Activated naive CD4-positive, alpha-beta T cell treated with anti-CD3 and anti-CD28 coated beads, Interleukin-2, amount 50 U/mL, for 24 hours (primary cell): ENCODE measurements at regions not wholly inside any gene's neighbourhood (a gene's known extent, or its start where the extent isn't known, plus 50 kb on each side); places are given as distances from the start of the nearest gene placed in this dataset.

ENCODE experiments used
- H3K27ac Mint-ChIP-seq: one replicate; pipeline ENCODE4 v1.8.0; 2021; ENCODE audit warnings: mild to moderate bottlenecking, mixed read lengths
- H3K27me3 Mint-ChIP-seq: one replicate; pipeline ENCODE4 v1.8.0; 2021; ENCODE audit warnings: mixed read lengths
- H3K36me3 Mint-ChIP-seq: one replicate; pipeline ENCODE4 v1.8.0; 2021; ENCODE audit warnings: mixed read lengths
- H3K4me1 Mint-ChIP-seq: one replicate; pipeline ENCODE4 v1.8.0; 2021; ENCODE audit warnings: mixed read lengths
- H3K4me3 Mint-ChIP-seq: one replicate; pipeline ENCODE4 v1.8.0; 2021; ENCODE audit warnings: mild to moderate bottlenecking, mixed read lengths
- H3K9me3 Mint-ChIP-seq: one replicate; pipeline ENCODE4 v1.8.0; 2021; ENCODE audit warnings: mixed read lengths

DNA sequence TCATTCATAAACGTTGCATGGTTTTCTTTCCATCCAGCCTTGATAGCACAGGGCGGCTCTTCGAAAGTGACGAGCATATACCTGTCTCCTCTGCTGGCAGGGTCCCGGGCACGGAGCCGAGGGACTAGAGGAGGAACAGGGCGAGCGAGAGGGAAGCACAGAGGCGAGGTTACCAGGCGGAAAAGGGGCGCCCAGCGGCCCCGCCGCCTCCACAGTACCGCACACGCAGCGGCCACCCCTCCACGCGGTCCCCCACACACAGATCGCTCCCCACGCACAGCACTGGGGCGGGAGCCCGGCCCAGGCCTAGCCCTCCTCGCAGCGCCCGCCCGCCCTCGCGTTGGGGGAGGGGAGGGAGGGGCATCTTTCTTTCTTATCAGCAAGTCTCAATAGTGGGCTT, 296.6 kb upstream of the DAB2 start:
- Mint-ChIP-seq H3K27ac (no peak overlapping the region), H3K4me1 (no peaks in the 10 kb centered on the region), H3K4me3 (no peak overlapping the region), H3K9me3 (no peaks in the 10 kb centered on the region), H3K27me3 (peaks cover 1% of the 10 kb centered on the region), H3K36me3 (no peaks in the 10 kb centered on the region)

DNA sequence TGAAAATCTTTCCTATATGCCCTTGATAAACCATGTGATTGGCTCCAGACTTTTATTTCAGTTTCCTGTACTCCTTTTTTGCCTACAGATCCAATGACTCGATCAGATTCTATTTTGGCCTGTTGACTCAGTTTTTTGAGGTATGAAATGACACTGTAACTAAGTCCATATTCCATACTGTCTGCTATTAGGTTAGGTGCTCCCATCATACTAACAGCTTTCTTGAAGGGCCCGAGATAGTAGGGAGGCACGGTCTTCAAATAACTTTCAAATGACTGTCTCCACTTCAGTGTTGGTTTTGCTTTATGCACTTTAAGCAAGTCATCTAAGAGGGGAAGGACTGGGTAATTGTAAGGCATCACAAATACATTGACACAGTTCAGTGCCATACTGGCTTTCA, 295.4 kb upstream of the DAB2 start:
- Mint-ChIP-seq H3K27me3 (peaks cover 1% of the 10 kb centered on the region), H3K36me3 (no peaks in the 10 kb centered on the region)

DNA sequence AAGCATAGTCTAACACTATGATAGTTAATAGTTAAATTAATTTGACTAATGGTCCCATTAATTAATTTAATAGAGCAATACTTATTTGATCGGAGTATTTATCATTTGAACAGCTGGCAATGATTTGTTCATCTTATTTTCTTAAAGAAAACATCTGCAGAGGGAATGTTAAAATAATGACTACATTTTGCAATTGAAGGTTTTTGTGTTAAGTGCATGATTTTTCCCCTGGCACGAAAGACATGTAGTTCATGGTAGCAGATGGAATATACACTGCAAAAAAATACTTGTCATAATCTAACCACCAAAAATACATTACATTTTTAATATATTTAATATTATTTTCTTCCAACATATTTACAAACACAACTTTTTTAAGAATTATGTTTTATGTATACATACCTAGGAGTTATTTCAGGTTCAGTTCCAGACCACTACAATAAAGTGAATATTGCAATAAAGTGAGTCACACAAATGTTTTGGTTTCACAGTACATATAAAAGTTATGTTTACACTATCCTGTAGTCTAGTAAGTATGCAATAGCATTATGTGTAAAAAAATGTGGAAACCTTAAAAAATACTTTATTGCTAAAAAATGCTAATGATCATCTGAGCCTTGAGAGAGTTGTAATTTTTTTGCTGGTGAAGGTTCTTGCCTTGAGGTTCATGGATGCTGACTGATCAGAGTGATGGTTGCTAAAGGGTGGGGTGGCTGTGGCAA, 292.6 kb upstream of the DAB2 start:
- no peaks in the 10 kb centered on the region for H3K4me1 Mint-ChIP-seq
- H3K27ac Mint-ChIP-seq: no peak overlapping the region
- no peak overlapping the region for H3K4me3 Mint-ChIP-seq
- H3K27me3 Mint-ChIP-seq: peaks cover 1% of the 10 kb centered on the region
- H3K36me3 Mint-ChIP-seq: no peaks in the 10 kb centered on the region
- no peaks in the 10 kb centered on the region for H3K9me3 Mint-ChIP-seq

More for the DNA sequence above, 295.4 kb upstream of the DAB2 start:
- no peak overlapping the region for H3K27ac Mint-ChIP-seq
- H3K4me3 Mint-ChIP-seq: no peak overlapping the region
- H3K4me1 Mint-ChIP-seq: no peaks in the 10 kb centered on the region
- H3K9me3 Mint-ChIP-seq: no peaks in the 10 kb centered on the region

GRCh38 chr5:39716532-39717028, 291.8 kb upstream of the DAB2 start:
- Mint-ChIP-seq H3K27ac (no peak overlapping the region), H3K36me3 (no peaks in the 10 kb centered on the region), H3K27me3 (peaks cover 1% of the 10 kb centered on the region), H3K4me1 (no peaks in the 10 kb centered on the region), H3K9me3 (no peaks in the 10 kb centered on the region), H3K4me3 (no peak overlapping the region)

DNA sequence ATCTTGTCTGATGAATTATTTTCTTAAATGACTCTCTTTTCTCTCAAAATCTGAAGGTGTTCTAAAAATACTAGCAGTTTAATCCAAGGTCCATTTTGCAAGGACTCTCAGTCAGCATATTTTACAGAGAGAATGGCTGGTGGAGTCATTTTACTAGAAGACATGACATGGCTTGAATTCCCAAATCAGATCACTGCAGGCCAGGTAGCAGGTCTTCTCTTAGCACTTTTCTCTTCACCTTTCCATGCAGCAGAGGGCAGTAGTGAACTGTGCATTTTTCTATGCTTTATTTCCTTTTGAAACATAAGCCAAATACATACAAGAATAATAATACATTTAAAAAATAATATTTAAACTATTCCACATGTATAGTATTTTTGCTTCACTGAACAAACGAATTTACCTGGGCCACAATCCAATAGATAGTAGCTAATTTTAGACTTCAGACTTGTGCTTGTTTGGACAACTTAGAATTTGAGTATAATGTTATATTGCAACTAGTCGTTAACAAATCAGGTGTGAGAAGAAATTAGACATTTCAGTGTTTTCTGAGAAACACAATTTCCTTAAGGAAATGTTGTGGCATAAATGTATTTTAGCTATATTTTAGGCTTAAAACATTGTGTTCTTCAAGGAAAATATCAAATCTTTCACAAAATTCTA, 289.4 kb upstream of the DAB2 start:
- Mint-ChIP-seq H3K9me3 (no peaks in the 10 kb centered on the region), H3K36me3 (no peaks in the 10 kb centered on the region), H3K4me1 (no peaks in the 10 kb centered on the region), H3K27ac (no peak overlapping the region), H3K4me3 (no peak overlapping the region), H3K27me3 (peaks cover 2% of the 10 kb centered on the region)

DNA sequence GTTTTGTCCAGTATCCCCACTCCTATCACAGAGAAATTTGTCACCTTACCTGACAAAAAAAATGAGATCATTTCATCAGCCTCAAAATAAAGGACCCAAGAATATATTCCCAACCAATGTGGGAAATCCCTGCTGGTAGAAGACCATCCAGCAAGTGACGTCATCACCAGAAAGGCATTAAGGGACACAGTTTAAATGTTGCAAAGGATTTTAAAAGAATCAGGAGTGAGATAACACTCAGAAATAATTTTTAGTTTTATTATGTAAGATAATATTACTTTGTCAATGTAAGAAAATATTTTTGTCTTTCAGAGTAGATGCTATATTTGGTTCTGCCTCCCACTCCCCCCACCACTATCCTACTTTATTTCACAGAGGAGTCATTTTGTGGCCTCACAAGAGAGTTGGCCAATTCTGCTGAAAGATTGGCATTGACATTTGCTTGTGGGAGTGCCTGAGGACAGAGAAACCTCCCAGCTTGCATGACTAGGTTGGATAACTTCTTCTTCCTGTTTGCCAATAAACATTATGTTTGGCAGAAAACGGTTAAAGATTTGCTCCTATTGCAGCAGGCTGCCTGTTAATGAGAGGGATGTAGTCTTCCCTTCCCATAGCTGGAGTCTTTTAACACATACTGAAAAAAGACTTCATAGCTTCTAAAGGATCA, 288.6 kb upstream of the DAB2 start:
- Mint-ChIP-seq H3K9me3 (no peaks in the 10 kb centered on the region), H3K4me3 (no peak overlapping the region), H3K27me3 (peaks cover 5% of the 10 kb centered on the region), H3K36me3 (no peaks in the 10 kb centered on the region), H3K27ac (no peak overlapping the region), H3K4me1 (no peaks in the 10 kb centered on the region)

DNA sequence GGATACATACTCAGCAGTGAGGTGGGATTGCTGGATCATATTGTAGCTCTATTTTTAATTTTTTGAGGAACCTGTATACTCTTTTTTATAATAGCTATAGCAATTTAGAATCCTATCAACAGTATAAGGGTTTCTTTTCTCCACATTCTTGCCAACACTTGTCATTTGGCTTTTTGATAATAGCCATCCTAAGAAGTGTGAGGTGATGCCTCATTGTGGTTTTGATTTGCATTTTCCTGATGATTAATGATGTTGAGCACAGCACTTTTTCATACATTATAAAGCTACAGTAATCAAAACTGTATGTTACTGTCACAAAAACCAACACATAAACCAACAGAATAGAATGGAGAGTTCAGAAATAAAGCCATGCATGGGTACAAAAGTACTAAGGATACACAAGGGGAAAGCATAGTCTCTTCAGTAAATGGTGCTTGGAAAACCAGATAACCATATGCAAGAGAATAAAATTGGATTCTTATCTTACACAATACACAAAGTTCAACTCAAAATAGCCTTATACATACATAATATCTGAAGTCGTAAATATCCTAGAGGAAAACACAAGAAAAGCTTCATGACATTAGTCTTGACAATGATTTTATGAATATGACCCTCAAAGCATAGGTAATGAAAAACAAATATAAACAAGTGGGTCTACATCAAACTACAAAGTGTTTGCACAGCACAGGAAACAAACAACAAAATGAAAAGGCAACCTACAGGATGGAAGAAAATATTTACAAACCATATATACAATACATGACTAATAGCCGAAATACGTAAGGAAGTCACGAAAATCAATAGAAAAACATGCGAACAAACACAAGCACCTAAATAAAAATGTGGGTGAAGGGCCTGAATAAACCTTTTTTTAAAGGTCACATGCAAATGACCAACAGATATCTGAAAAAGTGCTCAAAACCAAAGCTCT, 287.8 kb upstream of the DAB2 start:
- H3K27ac Mint-ChIP-seq: no peak overlapping the region
- peaks cover 4% of the 10 kb centered on the region for H3K27me3 Mint-ChIP-seq
- no peaks in the 10 kb centered on the region for H3K4me1 Mint-ChIP-seq
- no peaks in the 10 kb centered on the region for H3K36me3 Mint-ChIP-seq
- H3K9me3 Mint-ChIP-seq: no peaks in the 10 kb centered on the region
- no peak overlapping the region for H3K4me3 Mint-ChIP-seq

GRCh38 chr5:39711821-39712220, 287.0 kb upstream of the DAB2 start:
- Mint-ChIP-seq H3K36me3 (no peaks in the 10 kb centered on the region), H3K4me3 (no peak overlapping the region), H3K9me3 (no peaks in the 10 kb centered on the region), H3K4me1 (no peaks in the 10 kb centered on the region), H3K27me3 (peaks cover 4% of the 10 kb centered on the region), H3K27ac (no peak overlapping the region)

GRCh38 chr5:39709032-39709431, 284.3 kb upstream of the DAB2 start:
- Mint-ChIP-seq H3K27ac (no peak overlapping the region), H3K36me3 (no peaks in the 10 kb centered on the region), H3K9me3 (no peaks in the 10 kb centered on the region), H3K27me3 (peaks cover 7% of the 10 kb centered on the region), H3K4me3 (no peak overlapping the region), H3K4me1 (no peaks in the 10 kb centered on the region)

DNA sequence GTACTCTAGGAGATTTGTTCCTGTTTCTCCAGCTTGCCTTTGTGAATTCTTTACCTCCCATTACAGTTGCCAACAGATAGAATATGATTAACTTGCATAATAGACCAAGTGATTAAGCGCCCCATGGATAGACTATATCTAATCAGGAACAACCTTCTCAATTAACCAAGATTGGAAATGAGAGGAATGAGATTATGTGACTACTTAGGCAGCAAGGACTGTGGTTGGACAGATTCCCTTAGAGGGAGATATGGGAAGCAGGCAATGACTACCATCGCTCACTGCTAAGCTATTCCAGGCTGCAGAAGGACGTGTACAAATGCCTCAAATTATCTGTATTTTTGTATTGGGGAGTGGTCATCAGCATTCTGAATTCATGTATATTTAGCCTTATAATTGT, 278.1 kb upstream of the DAB2 start:
- Mint-ChIP-seq H3K27ac (no peak overlapping the region), H3K4me3 (no peak overlapping the region), H3K9me3 (no peaks in the 10 kb centered on the region), H3K27me3 (peaks cover 3% of the 10 kb centered on the region), H3K36me3 (no peaks in the 10 kb centered on the region), H3K4me1 (no peaks in the 10 kb centered on the region)

- H3K9me3 Mint-ChIP-seq: no peaks in the 10 kb centered on the region
- H3K4me1 Mint-ChIP-seq: no peaks in the 10 kb centered on the region
- no peak overlapping the region for H3K4me3 Mint-ChIP-seq
- no peaks in the 10 kb centered on the region for H3K36me3 Mint-ChIP-seq
- no peak overlapping the region for H3K27ac Mint-ChIP-seq
- peaks cover 3% of the 10 kb centered on the region for H3K27me3 Mint-ChIP-seq
Measured at GRCh38 chr5:39700523-39700922, 275.7 kb upstream of the DAB2 start.

GRCh38 chr5:39698838-39699560, 274.2 kb upstream of the DAB2 start:
- Mint-ChIP-seq H3K4me1 (no peaks in the 10 kb centered on the region), H3K4me3 (no peak overlapping the region), H3K27ac (no peak overlapping the region), H3K27me3 (no peaks in the 10 kb centered on the region), H3K9me3 (no peaks in the 10 kb centered on the region), H3K36me3 (no peaks in the 10 kb centered on the region)

DNA sequence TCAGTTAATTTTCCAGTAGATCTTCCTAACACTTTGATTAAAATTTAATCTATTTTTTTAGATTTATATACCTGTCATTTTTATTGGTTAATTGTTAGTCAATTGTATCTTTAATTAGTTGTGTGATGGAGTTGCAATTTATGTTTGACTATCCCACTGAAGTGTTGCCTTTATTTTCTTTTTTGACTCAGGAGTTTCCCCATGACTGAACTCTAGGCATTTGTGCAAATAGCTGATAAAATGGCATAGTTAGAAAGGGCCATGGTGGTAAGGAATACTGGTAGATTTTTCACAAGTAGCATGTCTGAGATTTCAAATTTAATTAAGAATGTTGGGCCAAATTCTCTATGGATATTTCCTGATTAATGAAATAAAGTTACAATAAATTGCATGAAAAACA, 273.1 kb upstream of the DAB2 start:
- peaks cover 1% of the 10 kb centered on the region for H3K27me3 Mint-ChIP-seq
- no peak overlapping the region for H3K4me3 Mint-ChIP-seq
- H3K9me3 Mint-ChIP-seq: no peaks in the 10 kb centered on the region
- H3K27ac Mint-ChIP-seq: no peak overlapping the region
- no peaks in the 10 kb centered on the region for H3K4me1 Mint-ChIP-seq
- H3K36me3 Mint-ChIP-seq: no peaks in the 10 kb centered on the region

- H3K27ac Mint-ChIP-seq: no peak overlapping the region
- peaks cover 1% of the 10 kb centered on the region for H3K27me3 Mint-ChIP-seq
- H3K4me3 Mint-ChIP-seq: no peak overlapping the region
- no peaks in the 10 kb centered on the region for H3K36me3 Mint-ChIP-seq
- no peaks in the 10 kb centered on the region for H3K9me3 Mint-ChIP-seq
- H3K4me1 Mint-ChIP-seq: no peaks in the 10 kb centered on the region
Measured at GRCh38 chr5:39696672-39697398, 272.1 kb upstream of the DAB2 start.
